Hepatic stellate cell (primary cell): ENCODE measurements at regions not wholly inside any gene's neighbourhood (a gene's known extent, or its start where the extent isn't known, plus 50 kb on each side); places are given as distances from the start of the nearest gene placed in this dataset.
A peak's percentile ranks its signal among the peaks of the same experiment; 100 is the strongest.
"Not testable (repeated sequence)": the region's sequence is repeated elsewhere in the genome, so short reads cannot be mapped to it uniquely, and the experiment has no call there.

Experiments used
- DNase-seq: peaks from one replicate; pipeline ENCODE4 v3.0.0; 2011; ENCODE audit warnings: low spot score

GRCh38 chr1:79914896-79915295 lies 908.4 kb upstream of the ADGRL4 start:
- DNase-seq: no peak

- DNase-seq: no peak
Observed at GRCh38 chr1:79912813-79913212, 906.3 kb upstream of the ADGRL4 start.

GRCh38 chr1:79903321-79903720 lies 896.8 kb upstream of the ADGRL4 start:
- no peak for DNase-seq

GRCh38 chr1:79902418-79902817 lies 895.9 kb upstream of the ADGRL4 start:
- DNase-seq: no peak

GRCh38 chr1:79899914-79900313 lies 893.4 kb upstream of the ADGRL4 start:
- DNase-seq: peak; percentile 64

- DNase-seq: no peak
Observed at GRCh38 chr1:79896140-79896539, 889.6 kb upstream of the ADGRL4 start.

GRCh38 chr1:79895573-79895972 lies 889.0 kb upstream of the ADGRL4 start:
- no peak for DNase-seq

- DNase-seq: not testable (repeated sequence)
Observed at GRCh38 chr1:79894129-79894528, 887.6 kb upstream of the ADGRL4 start.

- DNase-seq: no peak
Observed at GRCh38 chr1:79887059-79887458, 880.5 kb upstream of the ADGRL4 start.

- no peak for DNase-seq
Observed at GRCh38 chr1:79885101-79885500, 878.6 kb upstream of the ADGRL4 start.

- DNase-seq: no peak
Observed at GRCh38 chr1:79877086-79877485, 870.6 kb upstream of the ADGRL4 start.

- DNase-seq: no peak
Observed at GRCh38 chr1:79875187-79875586, 868.7 kb upstream of the ADGRL4 start.

- no peak for DNase-seq
Observed at GRCh38 chr1:79874289-79874688, 867.8 kb upstream of the ADGRL4 start.

- peak; percentile 12 for DNase-seq
Observed at GRCh38 chr1:79859212-79859948, 852.9 kb upstream of the ADGRL4 start.

GRCh38 chr1:79852004-79852403 lies 845.5 kb upstream of the ADGRL4 start:
- DNase-seq: no peak

- no peak for DNase-seq
Observed at GRCh38 chr1:79849388-79849787, 842.9 kb upstream of the ADGRL4 start.

- no peak for DNase-seq
Observed at GRCh38 chr1:79848316-79848715, 841.8 kb upstream of the ADGRL4 start.

GRCh38 chr1:79847700-79848099 lies 841.2 kb upstream of the ADGRL4 start:
- DNase-seq: no peak

GRCh38 chr1:79845936-79846335 lies 839.4 kb upstream of the ADGRL4 start:
- no peak for DNase-seq

GRCh38 chr1:79842811-79843210 lies 836.3 kb upstream of the ADGRL4 start:
- no peak for DNase-seq

GRCh38 chr1:79839882-79840281 lies 833.4 kb upstream of the ADGRL4 start:
- no peak for DNase-seq

GRCh38 chr1:79827446-79827845 lies 820.9 kb upstream of the ADGRL4 start:
- DNase-seq: no peak

- DNase-seq: no peak
Observed at GRCh38 chr1:79825551-79825950, 819.0 kb upstream of the ADGRL4 start.

- DNase-seq: no peak
Observed at GRCh38 chr1:79822053-79822452, 815.5 kb upstream of the ADGRL4 start.
